Fibroblast of skin of abdomen (primary cell): ENCODE measurements at regions not wholly inside any gene's neighbourhood (a gene's known extent, or its start where the extent isn't known, plus 50 kb on each side); places are given as distances from the start of the nearest gene placed in this dataset.

ENCODE experiments used
- DNase-seq: peaks from one replicate; pipeline ENCODE4 v3.0.0-alpha.2; 2013

GRCh38 chr6:138609801-138610430, 110.6 kb upstream of the NHSL1 start:
- DNase-seq, result no peak

GRCh38 chr6:138610816-138611215, 111.5 kb upstream of the NHSL1 start:
- no peak for DNase-seq

DNA sequence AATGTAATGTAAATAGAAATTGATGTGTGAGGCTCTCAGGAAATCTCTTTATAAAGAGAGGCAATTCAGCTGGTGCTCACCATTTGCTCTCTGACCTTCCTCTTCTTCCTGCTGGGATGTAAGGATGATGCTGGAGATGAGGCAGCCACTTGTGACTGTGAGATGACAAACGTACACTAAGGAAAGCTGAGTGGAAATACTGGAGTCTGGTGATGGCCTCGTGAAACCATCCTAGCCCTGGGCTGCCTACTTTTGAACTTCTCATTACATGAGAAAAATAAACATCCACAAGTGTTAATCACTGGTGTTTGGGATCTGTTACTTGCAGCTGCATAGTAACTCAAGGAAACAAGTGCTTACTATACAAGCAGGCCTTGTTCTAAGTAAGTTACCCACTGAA, 114.9 kb upstream of the NHSL1 start:
- DNase-seq, result no peak

DNA sequence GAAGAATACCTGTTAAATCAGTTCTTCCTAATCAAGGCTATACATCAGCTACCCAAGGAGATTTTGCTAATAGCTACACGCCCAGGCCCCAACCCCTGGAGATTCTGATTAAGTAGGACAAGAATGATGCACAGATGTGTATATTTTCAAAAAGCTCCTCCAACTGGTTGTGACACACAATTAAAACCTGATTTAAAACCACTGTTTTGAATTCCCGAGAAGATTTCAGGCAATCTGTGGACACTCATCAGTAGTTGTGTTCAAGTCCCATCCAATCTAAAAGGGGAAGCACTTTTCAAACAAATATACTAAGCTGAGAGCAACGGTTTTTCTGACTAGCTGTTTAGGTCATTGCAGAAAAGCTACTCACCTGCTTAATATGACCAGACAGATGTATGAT, 118.9 kb upstream of the NHSL1 start:
- DNase-seq, result no peak

DNA sequence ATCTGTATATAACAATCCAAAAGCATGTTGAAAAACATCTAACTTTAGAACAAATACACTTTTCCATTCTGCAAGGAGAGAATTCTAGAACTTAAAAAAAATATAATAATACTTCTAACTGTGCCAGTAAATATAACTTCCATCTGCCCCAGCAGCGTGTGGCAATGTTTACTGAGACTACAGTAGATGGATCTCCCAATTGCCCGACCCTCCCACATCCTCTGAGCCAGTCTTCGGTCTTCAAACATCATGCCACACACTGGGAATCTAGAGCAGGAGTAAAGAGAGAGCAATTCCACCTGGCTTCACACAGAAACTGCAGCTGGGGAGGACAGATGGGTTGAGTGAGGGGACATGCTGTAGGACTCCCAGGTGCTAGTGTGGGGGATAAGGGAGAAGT, 121.3 kb upstream of the NHSL1 start:
- no peak for DNase-seq

GRCh38 chr6:138622967-138623366, 123.7 kb upstream of the NHSL1 start:
- no peak for DNase-seq

GRCh38 chr6:138631566-138631965, 132.3 kb upstream of the NHSL1 start:
- DNase-seq, result no peak

DNA sequence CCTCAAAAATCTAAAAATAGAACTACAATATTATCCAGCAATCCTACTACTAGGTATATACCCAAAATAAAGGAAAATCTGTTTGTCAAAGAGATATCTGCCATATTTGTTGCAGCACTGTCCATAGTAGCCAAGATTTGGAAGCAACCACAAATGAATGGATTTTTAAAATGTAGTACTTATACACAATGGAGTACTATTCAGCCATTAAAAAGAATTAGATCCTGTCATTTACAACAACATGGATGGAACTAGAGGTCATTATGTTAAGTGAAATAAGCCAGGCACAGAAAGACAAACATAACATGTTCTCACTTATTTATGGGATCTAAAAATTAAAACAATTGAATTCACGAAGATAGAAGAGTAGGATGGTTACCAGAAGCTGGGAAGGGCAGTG, 135.7 kb upstream of the CCDC28A start:
- DNase-seq, result no peak

- DNase-seq, result no peak
These were observed 135.0 kb upstream of the CCDC28A start for GRCh38 chr6:138638604-138639003.

DNA sequence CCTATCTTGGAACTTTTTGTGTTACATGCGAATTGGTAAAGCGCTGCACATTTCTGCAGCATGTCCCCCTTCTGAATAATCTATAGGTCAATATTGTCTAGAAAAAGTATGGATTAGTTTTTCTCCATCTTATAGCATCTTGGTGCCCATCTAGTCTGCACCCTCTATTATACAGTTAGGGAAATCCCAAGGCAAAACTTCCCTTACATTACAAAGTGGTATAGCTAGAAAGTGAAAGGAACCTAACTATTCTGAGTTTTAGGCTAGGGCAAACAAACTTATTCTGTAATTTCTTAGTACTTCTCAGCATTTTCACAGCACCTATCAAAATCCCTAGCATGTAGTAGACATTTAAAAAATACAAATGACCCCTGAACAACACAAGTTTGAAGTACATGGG, 133.5 kb upstream of the CCDC28A start:
- DNase-seq, result no peak

DNA sequence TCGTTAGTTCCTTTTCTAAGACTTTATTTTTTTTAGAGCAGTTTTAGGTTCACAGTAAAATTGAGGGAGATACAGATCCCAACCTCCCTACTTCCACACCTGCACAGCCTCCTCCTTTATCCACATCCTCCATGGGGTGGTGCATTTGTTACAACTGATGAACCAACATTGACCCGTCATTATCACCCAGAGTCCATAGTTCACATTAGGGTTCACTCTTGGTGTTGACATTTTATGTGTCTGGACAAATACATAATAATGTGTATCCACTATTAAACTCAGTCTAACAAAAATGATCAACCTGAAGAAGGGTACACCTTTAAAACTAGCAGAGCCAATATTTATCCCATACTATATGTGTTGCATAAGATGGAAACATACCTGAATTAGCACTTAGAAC, 130.4 kb upstream of the CCDC28A start:
- DNase-seq, result no peak

DNA sequence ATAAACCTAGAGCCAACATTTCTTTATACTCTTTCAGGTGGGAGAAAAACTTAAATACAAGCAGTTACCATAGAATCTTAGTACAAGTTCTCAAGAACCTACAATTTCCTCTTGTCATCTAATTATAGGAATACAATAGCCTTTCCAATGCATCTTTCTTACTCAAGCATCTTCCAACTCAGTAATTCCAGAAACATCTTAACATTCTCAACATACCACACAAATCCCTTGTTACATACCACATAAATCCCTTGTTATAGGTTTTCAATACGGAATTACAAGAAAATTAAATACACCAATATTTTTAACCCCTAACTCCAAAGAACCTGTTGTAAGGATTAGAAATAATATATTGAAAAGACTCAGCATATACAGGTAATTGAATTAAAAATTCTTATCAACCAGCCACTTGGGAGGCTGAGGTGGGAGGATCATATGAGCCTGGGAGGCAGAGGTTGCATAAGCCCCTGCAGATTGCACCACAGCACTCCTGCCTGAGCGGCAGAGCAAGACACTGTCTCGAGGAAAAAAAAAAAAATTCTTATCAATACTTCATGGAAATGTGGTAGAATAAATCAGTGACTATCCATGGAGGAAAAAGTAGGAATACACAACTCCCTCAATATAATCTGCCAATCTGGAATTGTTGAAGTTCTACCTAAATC, 127.5 kb upstream of the CCDC28A start:
- DNase-seq, result peak; percentile 28

- peak; percentile 38 for DNase-seq
These were observed 126.6 kb upstream of the CCDC28A start for GRCh38 chr6:138647006-138647405.

DNA sequence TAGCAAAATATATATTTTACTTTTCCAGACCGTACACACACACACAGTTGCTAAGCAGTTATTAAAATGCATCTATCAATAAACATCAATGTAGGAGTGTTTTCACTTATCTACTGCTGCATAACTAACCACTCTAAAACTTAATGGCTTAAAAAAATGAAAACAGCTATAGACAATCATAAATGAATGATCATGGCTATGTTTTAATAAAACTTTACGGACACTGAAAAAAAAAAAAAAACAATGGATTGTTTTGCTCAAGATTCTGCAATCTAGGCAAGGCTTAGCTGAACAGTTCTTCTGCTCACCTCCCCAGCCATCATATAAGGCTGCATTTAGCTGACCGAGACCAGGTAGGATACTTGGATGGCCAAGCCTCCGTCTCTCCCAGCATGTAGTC, 125.4 kb upstream of the CCDC28A start:
- DNase-seq, result no peak

- no peak for DNase-seq
These were observed 122.1 kb upstream of the CCDC28A start for GRCh38 chr6:138651491-138651890.

DNA sequence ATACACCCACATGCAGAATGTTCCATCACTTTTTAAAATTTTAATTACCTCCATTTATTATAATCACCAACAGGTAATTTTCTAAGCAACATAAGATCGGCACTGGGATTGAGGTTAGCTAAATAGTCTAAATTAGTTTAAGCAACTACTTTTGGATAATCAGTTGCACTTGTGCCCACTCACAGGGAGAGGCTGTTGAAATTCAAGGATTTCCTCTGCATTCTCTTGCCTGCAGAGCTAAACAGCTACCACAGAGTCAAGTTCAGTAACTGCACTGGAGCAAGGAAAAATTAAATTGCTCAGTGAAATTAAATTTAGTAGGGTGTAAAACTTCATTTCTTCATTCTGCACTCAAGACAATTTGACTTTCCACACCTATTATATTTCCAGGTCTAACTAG, 120.7 kb upstream of the CCDC28A start:
- DNase-seq, result no peak

DNA sequence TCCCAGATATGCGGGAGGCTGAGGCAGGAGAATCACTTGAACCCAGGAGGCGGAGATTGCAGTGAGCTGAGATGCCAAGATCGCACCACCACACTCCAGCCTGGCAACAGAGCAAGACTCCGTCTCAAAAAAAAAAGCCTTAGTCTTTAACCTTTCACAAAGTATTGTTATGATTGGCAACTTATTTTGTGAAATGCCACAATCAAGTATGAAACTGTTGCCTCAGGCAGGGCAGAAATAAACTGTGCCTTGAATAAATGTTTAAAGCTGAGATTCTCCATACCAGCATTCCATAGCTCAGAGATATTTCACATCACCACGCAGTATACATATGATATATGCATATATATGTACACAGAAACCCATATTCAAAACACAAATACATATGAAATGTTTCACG, 120.1 kb upstream of the CCDC28A start:
- no peak for DNase-seq

DNA sequence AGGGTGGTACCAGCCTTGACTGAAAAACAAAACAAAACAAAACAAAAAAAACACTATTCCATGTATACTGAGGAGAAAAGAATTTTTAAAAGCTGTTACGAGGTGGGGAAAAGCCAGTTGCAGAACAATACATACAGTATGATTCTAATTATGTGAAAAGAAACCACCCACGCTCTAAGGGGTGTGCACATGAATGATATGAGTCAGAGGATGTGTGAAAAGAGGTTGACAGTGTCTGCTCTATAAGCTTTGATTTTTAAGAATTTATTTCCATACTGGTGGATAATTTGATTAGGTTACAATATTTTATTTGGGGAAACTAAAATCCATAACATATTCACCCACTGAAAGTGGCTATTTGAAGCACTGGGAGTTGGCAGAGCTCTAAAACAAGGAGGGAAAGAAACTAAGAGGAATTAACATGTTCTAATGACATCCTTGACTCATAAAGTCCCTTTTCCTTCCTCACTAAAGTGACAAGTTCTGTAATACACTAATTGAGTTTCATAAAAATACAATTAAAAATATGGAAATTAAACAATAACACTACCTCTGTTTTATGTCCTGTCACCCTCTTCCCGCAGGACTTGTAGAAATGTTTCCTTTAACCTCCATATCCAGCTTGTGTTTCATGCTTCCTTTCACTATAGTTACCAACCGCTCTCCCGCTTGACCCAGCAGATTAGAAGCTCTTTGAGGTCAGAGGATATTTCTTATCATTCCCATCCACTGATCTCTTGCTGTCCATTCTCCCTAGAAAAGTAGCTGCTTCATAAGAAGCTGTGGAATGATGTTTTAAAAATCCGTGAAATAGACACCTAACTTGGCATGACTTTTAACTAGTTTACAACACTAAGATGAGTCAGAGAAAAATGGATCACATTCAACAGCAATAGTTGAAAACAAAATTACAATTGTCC, 118.6 kb upstream of the CCDC28A start:
- DNase-seq, result peak; percentile 55

DNA sequence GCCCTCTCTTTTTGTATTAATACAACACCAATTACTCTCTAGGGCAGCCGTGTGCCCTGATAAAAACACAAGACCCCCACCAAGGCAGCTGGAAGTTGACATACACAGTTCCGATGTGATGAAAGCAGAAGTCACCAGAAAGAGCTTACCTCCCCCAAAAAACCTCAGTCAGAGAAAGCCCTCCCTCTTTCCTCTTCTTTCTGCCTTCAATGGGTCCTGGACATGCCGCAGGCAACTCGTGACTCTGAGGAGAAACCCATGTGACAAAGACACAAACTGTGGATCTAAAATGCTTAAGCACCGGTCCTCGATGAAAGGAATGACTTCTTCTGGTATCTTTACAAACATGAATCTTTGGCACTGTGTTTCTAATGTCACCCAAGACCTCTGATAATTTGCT, 117.7 kb upstream of the CCDC28A start:
- no peak for DNase-seq

DNA sequence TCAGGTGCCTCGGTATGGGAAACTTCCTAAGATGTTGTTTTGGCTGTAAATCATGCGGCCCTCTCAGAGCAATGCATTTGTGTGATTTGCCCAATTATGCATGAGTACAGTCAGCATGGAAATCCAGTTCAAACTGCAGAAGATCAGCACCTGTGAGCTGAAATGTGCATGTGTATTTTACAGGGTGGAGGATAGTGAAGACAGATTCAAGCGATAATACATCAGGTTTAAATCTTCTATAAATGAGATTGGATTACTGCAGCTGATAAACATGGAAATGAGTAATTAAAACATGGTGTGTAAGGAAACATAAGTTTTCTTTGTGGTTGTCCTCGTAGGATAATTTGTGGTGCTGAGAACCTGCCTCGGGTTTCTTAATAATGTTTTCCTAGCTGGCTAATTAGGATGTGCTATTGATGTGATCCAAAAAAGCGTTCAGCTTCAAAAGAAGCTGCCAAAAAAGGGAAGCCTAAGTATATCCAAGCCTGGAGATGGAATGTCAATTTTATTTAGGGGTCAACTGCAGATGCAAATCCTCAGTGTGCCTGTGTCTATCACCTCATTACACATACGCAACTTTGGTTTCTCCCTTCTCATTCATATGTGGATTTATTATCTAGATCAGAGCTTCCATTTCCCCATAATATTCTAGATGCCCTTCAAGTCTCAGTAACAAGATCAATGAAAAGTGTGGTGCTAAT, 117.1 kb upstream of the CCDC28A start:
- DNase-seq, result no peak

DNA sequence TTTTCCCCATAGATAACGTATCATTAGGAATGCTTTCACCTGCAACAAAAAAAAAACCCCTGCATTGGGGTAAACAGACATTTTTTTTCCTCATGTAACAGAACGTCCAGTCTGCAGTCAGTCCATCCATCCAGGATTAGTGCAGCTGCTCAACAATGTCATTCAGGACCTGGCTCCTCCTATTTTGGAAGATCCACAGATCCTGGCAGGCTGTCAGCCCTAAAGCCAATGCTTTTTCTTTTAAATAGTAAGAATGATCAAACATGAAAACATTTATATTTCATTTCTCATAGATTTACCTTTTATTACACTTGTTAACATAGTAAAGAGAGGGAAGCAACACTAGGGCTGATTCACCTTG, 116.5 kb upstream of the CCDC28A start:
- no peak for DNase-seq

DNA sequence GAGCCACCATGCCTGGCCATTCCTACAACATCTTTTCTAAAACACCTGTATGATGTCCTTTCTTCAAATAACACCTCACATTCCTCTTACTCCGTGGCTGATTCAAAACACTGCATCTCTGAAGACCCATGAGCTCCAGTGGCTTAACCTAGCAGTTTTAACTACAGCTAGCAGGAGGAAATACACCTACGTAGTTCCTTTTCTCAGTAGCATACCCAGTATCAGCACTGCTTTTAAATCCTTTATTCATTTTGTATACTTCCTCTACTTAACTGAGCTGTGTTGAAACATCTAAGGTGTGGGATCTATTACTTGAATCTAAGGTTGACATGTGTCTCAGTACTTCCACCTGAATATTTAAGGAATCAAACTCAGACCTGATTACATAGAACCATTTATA, 113.6 kb upstream of the CCDC28A start:
- no peak for DNase-seq

DNA sequence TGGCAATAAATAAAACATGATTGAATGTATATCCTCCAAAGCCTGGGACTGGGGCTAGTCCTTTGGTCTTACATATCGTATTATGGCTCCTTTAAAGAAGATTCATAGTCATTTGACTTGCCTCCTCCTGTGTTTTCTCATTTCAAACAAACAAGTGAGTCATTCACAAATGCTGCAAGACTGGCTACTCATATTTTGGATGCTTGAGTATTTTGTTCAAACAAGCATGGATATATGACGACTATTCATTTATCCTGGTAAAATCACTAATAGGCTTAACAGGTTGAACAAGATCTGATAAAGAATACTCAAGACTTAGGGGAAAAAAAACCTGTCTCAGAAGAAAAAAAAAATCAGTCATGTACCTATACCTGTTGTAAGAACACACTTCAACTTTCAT, 111.1 kb upstream of the CCDC28A start:
- DNase-seq, result no peak
